NB4 (cell line): ENCODE measurements at regions not wholly inside any gene's neighbourhood (a gene's known extent, or its start where the extent isn't known, plus 50 kb on each side); places are given as distances from the start of the nearest gene placed in this dataset.

ENCODE experiments used
- DNase-seq: peaks from one replicate; pipeline ENCODE4 v3.0.0; 2010; ENCODE audit warnings: low read depth
- H3K4me3 ChIP-seq: one replicate; pipeline ENCODE4 v1.5.1; 2011; ENCODE audit warnings: mild to moderate bottlenecking, low read depth, low read length, moderate library complexity
- MYC ChIP-seq: IDR thresholded peaks from 2 replicates; pipeline ENCODE4 v1.6.1; 2011; ENCODE audit warnings: low read depth, low read length
- POLR2A ChIP-seq: IDR thresholded peaks from 2 replicates; pipeline ENCODE4 v1.6.1; 2011; ENCODE audit warnings: mild to moderate bottlenecking; ENCODE audit not compliant: insufficient read length; ENCODE audit errors: extremely low read depth
- TF ChIP-seq, protein P1 (sequence below): IDR thresholded peaks from one replicate; pipeline ENCODE4 v1.5.1; 2012; ENCODE audit warnings: low read depth, low read length
- TF ChIP-seq, protein P2 (sequence below): IDR thresholded peaks from 2 replicates; pipeline ENCODE4 v1.6.1; 2011; ENCODE audit warnings: low read depth, low read length

DNA sequence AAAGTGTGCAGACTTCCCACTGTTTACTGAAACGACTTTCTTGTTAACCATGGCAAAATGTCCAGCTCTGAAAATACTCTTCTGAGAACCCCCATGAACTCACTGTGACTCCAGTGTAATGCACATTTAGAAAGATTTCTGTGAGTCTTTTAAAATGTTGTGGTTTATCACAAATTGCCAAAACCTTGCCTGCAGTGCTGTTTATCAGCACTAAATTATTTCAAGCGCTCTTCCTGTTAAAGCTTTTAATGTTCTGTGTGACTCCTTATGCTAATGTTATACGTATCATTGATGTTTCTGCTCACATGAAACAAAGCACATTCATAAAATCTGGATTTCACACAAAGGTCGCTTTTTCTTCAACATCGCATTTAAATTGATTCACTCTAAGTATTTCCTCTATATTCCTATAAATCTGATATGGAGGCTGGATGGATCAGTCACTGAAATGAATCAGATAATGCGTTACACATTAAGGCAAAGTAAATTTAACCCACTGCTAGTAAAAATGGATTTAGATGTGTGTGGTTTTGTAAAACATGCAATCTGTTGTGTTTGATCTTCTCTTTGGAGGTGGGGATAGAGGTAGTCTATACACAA lies 521.2 kb downstream of the NYAP2 start:
- no peak for DNase-seq
- TF ChIP-seq, protein P1, sequence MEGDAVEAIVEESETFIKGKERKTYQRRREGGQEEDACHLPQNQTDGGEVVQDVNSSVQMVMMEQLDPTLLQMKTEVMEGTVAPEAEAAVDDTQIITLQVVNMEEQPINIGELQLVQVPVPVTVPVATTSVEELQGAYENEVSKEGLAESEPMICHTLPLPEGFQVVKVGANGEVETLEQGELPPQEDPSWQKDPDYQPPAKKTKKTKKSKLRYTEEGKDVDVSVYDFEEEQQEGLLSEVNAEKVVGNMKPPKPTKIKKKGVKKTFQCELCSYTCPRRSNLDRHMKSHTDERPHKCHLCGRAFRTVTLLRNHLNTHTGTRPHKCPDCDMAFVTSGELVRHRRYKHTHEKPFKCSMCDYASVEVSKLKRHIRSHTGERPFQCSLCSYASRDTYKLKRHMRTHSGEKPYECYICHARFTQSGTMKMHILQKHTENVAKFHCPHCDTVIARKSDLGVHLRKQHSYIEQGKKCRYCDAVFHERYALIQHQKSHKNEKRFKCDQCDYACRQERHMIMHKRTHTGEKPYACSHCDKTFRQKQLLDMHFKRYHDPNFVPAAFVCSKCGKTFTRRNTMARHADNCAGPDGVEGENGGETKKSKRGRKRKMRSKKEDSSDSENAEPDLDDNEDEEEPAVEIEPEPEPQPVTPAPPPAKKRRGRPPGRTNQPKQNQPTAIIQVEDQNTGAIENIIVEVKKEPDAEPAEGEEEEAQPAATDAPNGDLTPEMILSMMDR = no peak
- TF ChIP-seq POLR2A (no peak), MYC (no peak)
- TF ChIP-seq, protein P2, sequence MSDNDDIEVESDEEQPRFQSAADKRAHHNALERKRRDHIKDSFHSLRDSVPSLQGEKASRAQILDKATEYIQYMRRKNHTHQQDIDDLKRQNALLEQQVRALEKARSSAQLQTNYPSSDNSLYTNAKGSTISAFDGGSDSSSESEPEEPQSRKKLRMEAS = no peak
- no peak overlapping the region for H3K4me3 ChIP-seq

DNA sequence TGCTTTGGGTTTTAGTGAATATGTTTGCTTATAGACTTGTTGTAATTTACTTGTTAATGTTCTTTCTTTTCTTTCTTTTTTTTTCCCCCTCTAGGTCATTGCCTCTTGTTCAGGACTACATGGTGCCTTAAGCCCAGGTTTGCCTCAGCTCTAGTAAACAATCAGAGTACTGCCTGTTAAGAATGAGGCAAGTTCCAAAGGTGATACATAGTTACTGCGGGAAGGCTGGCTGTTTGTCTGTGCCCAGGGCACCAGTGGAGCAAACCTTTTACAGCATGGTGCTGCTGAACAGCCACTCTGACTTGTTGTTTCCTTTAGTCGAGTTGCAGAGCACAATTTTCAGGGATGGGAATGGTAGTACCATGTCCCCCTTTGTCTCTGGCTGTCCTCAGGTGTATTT lies 517.2 kb downstream of the NYAP2 start:
- DNase-seq = no peak
- TF ChIP-seq MYC (no peak), POLR2A (no peak)
- TF ChIP-seq, protein P1 = no peak
- TF ChIP-seq, protein P2 = no peak
- no peak overlapping the region for H3K4me3 ChIP-seq

DNA sequence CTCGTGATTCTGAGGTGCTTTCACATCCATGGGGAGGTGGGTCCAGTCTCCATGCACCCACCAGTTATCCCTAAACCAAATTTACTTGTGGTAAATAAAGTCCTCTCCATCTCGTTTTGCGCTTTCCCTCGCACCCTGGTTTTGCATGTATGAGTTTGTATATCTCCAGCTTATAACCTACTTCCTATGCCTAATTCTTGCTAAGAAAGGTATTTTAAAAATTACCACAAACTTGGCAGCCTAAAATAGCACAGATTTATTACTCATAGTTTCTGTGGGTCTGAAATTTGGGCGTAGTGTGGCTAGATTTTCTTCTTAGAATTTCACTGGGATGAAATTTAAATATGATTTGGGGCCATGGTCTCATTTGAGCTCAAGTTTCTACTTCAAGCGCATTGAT lies 511.5 kb downstream of the NYAP2 start:
- no peak for TF ChIP-seq MYC
- TF ChIP-seq, protein P2 = no peak

DNA sequence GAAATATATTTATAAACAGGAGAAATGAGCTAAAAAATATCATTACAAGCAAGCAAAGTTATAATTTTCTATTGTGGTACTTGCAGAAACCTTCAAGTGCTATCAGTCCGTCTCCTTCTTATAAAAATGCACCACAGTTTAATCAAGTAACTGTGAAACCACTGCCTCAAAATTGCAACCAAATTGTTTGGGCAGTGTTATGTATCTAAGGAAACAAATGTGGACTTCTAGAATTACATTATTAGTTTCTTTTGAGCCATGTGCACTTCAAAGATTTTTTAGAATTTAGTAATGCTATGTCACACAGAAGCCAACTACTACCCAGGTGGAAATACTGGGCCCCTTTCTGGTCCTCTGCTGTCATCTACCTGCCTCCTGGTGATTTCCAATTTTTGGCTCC lies 495.6 kb downstream of the NYAP2 start:
- TF ChIP-seq, protein P2 = no peak
- no peak for TF ChIP-seq MYC
- TF ChIP-seq POLR2A = no peak
- TF ChIP-seq, protein P1 = no peak
- H3K4me3 ChIP-seq = no peak overlapping the region
- no peak for DNase-seq

More for the DNA sequence above, 511.5 kb downstream of the NYAP2 start:
- no peak overlapping the region for H3K4me3 ChIP-seq
- no peak for DNase-seq

DNA sequence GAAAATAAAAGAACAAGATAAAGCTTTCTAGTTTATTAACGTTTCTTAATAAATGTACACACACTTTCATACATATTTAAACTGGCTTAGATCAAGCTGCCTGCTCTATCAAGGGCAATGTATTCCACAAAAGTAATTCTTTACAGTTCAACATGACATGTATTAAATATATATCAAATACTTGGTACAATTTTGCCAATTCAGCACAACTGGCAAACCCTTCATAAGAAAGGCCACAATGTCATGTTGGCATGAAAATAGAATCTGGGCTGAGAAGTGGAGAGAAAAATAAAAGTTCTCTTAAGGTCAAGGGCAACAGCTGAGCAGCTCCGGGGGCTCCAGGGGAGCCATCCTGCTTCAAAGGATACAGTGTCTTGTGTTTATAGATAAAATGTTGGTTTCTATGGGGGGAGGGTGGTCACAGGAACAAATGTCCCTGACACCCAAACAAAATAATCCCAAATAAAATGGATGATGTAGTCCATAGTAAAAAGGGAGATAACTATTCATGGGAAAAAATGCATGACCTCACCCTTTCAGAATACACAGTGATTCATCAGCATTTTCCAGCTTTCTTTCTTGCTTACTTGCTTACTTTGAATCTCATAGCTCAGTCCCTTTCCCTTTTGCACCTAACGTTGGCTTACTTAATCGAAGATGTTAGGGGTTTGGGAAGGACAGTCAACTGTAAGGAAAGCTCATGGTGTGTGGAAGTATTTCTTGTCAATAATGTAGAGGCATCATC lies 494.9 kb downstream of the NYAP2 start:
- DNase-seq = no peak
- H3K4me3 ChIP-seq = no peak overlapping the region
- no peak for TF ChIP-seq POLR2A
- TF ChIP-seq, protein P1 = no peak
- TF ChIP-seq MYC = no peak
- TF ChIP-seq, protein P2 = no peak

DNA sequence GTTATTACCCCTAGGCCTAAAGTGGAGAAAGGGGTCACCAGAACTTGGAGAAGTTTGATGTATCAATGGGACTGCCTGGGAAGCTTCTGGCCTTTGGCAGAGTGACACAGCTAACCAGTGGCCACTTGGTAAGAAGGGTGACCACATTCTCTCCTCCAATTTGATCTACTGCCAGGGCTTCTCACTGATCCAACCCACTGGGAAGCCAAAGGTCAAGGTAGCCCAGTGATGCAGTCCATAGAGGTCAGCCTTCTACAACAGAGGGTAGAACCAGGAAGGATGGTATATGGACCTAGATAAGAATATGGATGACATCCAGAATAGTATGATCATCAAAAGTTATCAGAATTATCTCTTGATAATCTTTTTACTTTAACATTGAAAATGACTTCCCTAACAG lies 493.6 kb downstream of the NYAP2 start:
- TF ChIP-seq MYC (no peak), POLR2A (no peak)
- TF ChIP-seq, protein P2 = no peak
- TF ChIP-seq, protein P1 = no peak

More for the DNA sequence above, 493.6 kb downstream of the NYAP2 start:
- H3K4me3 ChIP-seq = no peak overlapping the region
- DNase-seq = no peak
